LNCAP (cell line): ENCODE measurements at regions not wholly inside any gene's neighbourhood (a gene's known extent, or its start where the extent isn't known, plus 50 kb on each side); places are given as distances from the start of the nearest gene placed in this dataset.

Experiments
- TF ChIP-seq, protein P1 (sequence below): fragments of 450-650 bp; IDR thresholded peaks from 2 replicates; pipeline ENCODE4 v1.5.1; 2017; ENCODE audit warnings: mild to moderate bottlenecking

DNA sequence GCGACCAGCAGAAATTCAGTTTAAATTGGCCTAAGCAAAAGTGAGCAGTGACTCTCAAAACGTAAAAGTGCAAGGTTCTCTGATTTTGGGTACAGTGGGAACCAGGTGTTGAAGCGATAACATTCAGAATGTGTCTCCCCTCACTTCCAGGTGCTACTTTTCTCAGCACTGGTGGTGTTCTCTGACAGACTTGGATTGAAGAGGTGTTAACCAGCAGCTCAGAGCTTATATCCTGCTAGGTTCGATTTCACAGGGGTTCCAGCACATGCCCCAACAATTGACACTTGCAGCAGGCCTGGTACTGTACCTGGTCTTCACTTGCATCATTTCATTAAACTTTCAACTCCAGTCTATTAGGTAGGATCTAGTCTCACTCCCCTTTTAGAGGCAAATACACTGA, 680.2 kb downstream of the VRK1 start:
- TF ChIP-seq, protein P1, sequence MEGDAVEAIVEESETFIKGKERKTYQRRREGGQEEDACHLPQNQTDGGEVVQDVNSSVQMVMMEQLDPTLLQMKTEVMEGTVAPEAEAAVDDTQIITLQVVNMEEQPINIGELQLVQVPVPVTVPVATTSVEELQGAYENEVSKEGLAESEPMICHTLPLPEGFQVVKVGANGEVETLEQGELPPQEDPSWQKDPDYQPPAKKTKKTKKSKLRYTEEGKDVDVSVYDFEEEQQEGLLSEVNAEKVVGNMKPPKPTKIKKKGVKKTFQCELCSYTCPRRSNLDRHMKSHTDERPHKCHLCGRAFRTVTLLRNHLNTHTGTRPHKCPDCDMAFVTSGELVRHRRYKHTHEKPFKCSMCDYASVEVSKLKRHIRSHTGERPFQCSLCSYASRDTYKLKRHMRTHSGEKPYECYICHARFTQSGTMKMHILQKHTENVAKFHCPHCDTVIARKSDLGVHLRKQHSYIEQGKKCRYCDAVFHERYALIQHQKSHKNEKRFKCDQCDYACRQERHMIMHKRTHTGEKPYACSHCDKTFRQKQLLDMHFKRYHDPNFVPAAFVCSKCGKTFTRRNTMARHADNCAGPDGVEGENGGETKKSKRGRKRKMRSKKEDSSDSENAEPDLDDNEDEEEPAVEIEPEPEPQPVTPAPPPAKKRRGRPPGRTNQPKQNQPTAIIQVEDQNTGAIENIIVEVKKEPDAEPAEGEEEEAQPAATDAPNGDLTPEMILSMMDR, result no peak

- TF ChIP-seq, protein P1, result no peak
Observed at GRCh38 chr14:97485201-97485600, 688.0 kb downstream of the VRK1 start.

DNA sequence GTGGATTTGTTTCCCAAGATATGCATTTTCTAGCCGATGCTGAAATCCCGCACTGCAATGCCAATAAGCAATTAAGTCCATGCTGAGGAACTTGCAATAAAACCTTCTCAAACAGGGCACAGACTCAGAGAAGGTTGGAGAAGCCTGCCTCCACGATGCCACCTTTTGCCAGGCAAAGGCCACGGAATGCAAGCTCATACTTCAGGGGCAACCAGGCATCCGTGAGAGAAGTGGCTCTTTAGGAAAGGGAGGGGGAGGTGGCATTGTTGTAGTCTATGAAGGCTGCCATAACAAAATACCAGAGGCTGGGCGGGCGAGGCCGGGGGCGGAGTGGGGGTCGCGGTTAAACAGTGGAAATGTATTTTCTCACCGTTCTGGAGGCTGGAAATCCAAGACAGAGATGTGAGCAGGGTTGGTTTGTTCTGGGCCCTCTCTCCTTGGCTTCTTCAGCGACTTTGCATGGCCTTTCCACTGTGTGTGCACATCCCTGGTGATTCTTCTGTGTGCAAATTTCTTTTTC, 689.5 kb downstream of the VRK1 start:
- TF ChIP-seq, protein P1, result no peak

- TF ChIP-seq, protein P1, result no peak
Observed at GRCh38 chr14:97489750-97490149, 692.6 kb downstream of the VRK1 start.

DNA sequence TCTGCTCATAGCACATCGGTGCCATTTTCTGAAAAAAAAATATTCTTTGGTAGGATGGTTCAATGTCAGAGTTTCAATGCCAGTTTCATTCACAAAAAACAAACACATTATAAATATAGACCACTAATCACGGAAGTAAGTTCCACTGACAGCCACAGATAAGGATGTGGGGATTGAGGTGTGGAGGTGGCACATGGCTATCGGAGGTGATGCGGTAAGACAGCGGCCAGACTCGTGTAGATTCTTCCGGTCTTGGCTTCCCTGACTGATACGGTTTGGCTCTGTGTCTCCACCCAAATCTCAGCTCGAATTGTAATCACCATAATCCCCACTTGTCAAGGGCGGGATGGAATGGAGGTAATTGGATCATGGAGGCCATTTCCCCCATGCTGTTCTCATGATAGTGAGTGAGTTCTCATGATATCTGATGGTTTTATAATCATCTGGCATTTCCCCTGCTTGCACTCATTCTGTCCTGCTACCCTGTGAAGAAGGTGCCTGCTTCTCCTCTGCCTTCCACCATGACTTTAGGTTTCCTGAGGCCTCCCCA, 693.4 kb downstream of the VRK1 start:
- TF ChIP-seq, protein P1, result no peak

- TF ChIP-seq, protein P1, result no peak
Observed at GRCh38 chr14:97491697-97492096, 694.5 kb downstream of the VRK1 start.

DNA sequence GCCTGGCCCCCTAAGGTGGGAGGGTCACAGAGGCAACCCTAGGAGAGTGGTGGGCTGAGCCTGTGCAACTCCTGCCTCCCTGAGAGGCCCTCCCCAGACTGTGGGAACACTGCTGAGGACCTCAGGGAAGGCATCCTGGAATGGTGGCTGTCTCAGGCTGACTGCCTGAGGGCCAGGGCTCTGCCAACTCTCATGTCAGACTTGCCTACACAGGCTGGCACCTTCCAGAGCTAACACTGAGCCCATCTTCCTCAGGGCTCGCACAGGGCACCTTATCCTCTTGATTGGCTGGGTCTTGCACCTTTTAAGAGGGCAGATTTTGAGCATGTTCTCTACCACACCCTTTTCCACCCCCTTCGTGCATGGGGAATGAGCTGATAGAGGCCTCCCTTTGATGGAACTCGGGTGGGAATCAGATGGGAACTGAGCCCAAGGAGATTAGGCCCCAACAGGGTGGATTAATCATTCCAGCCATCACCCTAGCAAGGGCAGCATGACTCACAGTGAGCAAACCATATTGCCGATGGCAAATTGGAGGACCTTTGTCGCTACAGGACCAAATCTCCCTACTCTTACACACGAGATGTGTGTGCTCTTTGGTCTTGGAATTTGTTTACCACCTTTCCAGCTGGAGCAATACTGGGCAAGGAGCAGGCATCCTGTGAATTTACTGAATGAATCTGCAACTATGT, 702.8 kb downstream of the VRK1 start:
- TF ChIP-seq, protein P1, result no peak
